HCT116 (cell line): ENCODE measurements at regions not wholly inside any gene's neighbourhood (a gene's known extent, or its start where the extent isn't known, plus 50 kb on each side); places are given as distances from the start of the nearest gene placed in this dataset.

ENCODE experiments used
- ELF1 ChIP-seq: IDR thresholded peaks from 2 replicates; pipeline ENCODE4 v1.6.1; 2012; ENCODE audit warnings: low read depth, borderline replicate concordance
- FOSL1 ChIP-seq: IDR thresholded peaks from 2 replicates; pipeline ENCODE4 v1.6.1; 2012; ENCODE audit warnings: low read depth
- POLR2A ChIP-seq: IDR thresholded peaks from 2 replicates; pipeline ENCODE4 v1.7.0; 2011; ENCODE audit warnings: borderline replicate concordance; ENCODE audit not compliant: insufficient read depth, insufficient read length; ENCODE audit errors: extremely low read depth
- POLR2AphosphoS5 ChIP-seq: IDR thresholded peaks from 2 replicates; pipeline ENCODE4 v1.6.1; 2011; ENCODE audit warnings: mild to moderate bottlenecking, low read depth, low read length, moderate library complexity
- RAD21 ChIP-seq: IDR thresholded peaks from 2 replicates; pipeline ENCODE4 v1.6.1; 2012; ENCODE audit warnings: low read depth, mild to moderate bottlenecking
- SIN3A ChIP-seq: IDR thresholded peaks from 2 replicates; pipeline ENCODE4 v1.6.1; 2012; ENCODE audit warnings: low read depth
- ZNF274 ChIP-seq: fragments of 200-500 bp; sonication (Bioruptor generic); IDR thresholded peaks from 2 replicates; pipeline ENCODE4 v1.6.1; 2014; ENCODE audit warnings: mild to moderate bottlenecking, low read depth, low read length, inconsistent platforms
- TF ChIP-seq, protein P1 (sequence below), 3 experiments: fragments of 200-600 bp in 1 of 3; sonication (generic) in 1 of 3; IDR thresholded peaks in 2 of 3; conservative IDR thresholded peaks in 1 of 3; 2 replicates each; pipeline ENCODE4 v1.5.1; 2012 to 2017; ENCODE audit warnings: low read depth in 2 of 3, low read length in 2 of 3, antibody characterized with exemption in 1 of 3, borderline replicate concordance in 1 of 3, control low read depth in 1 of 3, mild to moderate bottlenecking in 1 of 3, mixed read lengths in 1 of 3, mixed run types in 1 of 3, moderate library complexity in 1 of 3; ENCODE audit not compliant: insufficient read depth in 1 of 3
- TF ChIP-seq, protein P2 (sequence below): IDR thresholded peaks from 2 replicates; pipeline ENCODE4 v1.6.1; 2012

DNA sequence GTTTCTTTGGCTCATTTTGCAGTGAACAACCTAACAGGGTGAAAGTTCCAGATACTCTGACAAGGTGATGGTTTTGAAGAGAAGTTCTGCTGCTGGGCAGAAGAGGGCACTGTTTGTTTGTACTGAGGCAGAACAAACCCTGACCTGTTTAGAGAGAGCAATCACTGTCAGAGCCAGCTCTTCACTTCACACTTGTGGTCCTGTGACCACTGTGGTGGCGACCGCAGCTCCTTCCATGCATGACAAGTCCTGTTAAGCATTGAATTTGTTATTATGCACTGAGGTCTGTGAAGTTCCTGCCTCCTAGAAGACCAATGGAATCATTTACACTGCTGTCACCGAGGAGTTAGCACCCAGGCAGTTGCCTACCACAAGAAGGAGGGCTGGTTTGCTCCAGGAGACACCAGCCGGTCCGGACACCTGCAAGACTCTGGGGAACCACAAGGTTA is 86.6 kb downstream of the ZNF330 start:
- TF ChIP-seq ZNF274 (no peak), ELF1 (no peak), FOSL1 (no peak), RAD21 (peak; percentile 84), POLR2AphosphoS5 (no peak), SIN3A (no peak), POLR2A (no peak)
- TF ChIP-seq, protein P1, sequence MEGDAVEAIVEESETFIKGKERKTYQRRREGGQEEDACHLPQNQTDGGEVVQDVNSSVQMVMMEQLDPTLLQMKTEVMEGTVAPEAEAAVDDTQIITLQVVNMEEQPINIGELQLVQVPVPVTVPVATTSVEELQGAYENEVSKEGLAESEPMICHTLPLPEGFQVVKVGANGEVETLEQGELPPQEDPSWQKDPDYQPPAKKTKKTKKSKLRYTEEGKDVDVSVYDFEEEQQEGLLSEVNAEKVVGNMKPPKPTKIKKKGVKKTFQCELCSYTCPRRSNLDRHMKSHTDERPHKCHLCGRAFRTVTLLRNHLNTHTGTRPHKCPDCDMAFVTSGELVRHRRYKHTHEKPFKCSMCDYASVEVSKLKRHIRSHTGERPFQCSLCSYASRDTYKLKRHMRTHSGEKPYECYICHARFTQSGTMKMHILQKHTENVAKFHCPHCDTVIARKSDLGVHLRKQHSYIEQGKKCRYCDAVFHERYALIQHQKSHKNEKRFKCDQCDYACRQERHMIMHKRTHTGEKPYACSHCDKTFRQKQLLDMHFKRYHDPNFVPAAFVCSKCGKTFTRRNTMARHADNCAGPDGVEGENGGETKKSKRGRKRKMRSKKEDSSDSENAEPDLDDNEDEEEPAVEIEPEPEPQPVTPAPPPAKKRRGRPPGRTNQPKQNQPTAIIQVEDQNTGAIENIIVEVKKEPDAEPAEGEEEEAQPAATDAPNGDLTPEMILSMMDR (IDR thresholded peaks at IDR 0.05 in 2 of 3, conservative IDR thresholded peaks at IDR 0.05 in 1 of 3; ENCODE audit: borderline replicate concordance in 1 of 3, insufficient read depth in 1 of 3, low read depth in 2 of 3, low read length in 2 of 3), result peak; percentile 52 to 67 (median 53); a peak in 5 of 6 replicates
- TF ChIP-seq, protein P2, sequence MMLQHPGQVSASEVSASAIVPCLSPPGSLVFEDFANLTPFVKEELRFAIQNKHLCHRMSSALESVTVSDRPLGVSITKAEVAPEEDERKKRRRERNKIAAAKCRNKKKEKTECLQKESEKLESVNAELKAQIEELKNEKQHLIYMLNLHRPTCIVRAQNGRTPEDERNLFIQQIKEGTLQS, result no peak
